DOHH2 (cell line): ENCODE measurements at regions not wholly inside any gene's neighbourhood (a gene's known extent, or its start where the extent isn't known, plus 50 kb on each side); places are given as distances from the start of the nearest gene placed in this dataset.

ENCODE experiments used
- H3F3A ChIP-seq: fragments of 200-600 bp; sonication (generic), shearing (Covaris generic); 2 replicates; pipeline ENCODE4 v1.6.0; 2016; ENCODE audit warnings: antibody characterized with exemption, mild to moderate bottlenecking; ENCODE audit not compliant: control insufficient read depth, insufficient read depth
- H3K27ac ChIP-seq: fragments of 200-600 bp; sonication (generic); 2 replicates; pipeline ENCODE4 v1.5.1; 2014; ENCODE audit warnings: low read depth, mild to moderate bottlenecking, low read length, moderate library complexity
- H3K27me3 ChIP-seq: fragments of 200-600 bp; sonication (generic); 2 replicates; pipeline ENCODE4 v1.6.1; 2014; ENCODE audit warnings: mild to moderate bottlenecking, low read length, mixed read lengths; ENCODE audit not compliant: control insufficient read depth
- H3K36me3 ChIP-seq: fragments of 200-600 bp; sonication (generic); 2 replicates; pipeline ENCODE4 v1.6.1; 2014; ENCODE audit warnings: mild to moderate bottlenecking, low read length, moderate library complexity, mixed read lengths; ENCODE audit not compliant: control insufficient read depth
- H3K4me1 ChIP-seq: fragments of 200-600 bp; sonication (generic); 2 replicates; pipeline ENCODE4 v1.6.1; 2014; ENCODE audit warnings: mild to moderate bottlenecking, low read length, mixed read lengths; ENCODE audit not compliant: control insufficient read depth
- H3K4me2 ChIP-seq: fragments of 200-600 bp; sonication (generic); 2 replicates; pipeline ENCODE4 v1.6.0; 2014; ENCODE audit warnings: mild to moderate bottlenecking, low read length, moderate library complexity
- H3K4me3 ChIP-seq: fragments of 200-600 bp; sonication (generic); 2 replicates; pipeline ENCODE4 v1.5.1; 2014; ENCODE audit warnings: mild to moderate bottlenecking, low read length, mixed read lengths
- H3K79me2 ChIP-seq: fragments of 200-600 bp; sonication (generic); 2 replicates; pipeline ENCODE4 v1.6.1; 2014; ENCODE audit warnings: mild to moderate bottlenecking, low read length, mixed read lengths; ENCODE audit not compliant: control insufficient read depth
- H3K9me2 ChIP-seq: fragments of 200-600 bp; sonication (generic); replicated peaks from 2 replicates; pipeline ENCODE4 v1.6.1; 2014; ENCODE audit warnings: mild to moderate bottlenecking, low read length, mixed read lengths; ENCODE audit not compliant: control insufficient read depth
- H3K9me3 ChIP-seq: fragments of 200-600 bp; sonication (generic); 2 replicates; pipeline ENCODE4 v1.6.1; 2014; ENCODE audit warnings: antibody characterized with exemption, low read length, mixed read lengths; ENCODE audit not compliant: control insufficient read depth, insufficient read depth
- H4K20me1 ChIP-seq: fragments of 200-600 bp; sonication (generic); 2 replicates; pipeline ENCODE4 v1.6.0; 2014; ENCODE audit warnings: low read depth, mild to moderate bottlenecking, antibody characterized with exemption, low read length, moderate library complexity; ENCODE audit not compliant: control insufficient read depth, insufficient read depth
- EZH2phosphoT487 ChIP-seq: fragments of 200-600 bp; sonication (generic); IDR thresholded peaks from 2 replicates; pipeline ENCODE4 v1.6.1; 2017; ENCODE audit warnings: borderline replicate concordance, mild to moderate bottlenecking, antibody characterized with exemption, low read length, moderate library complexity, mixed read lengths
- TF ChIP-seq, protein P1 (sequence below): fragments of 200-600 bp; sonication (generic); IDR thresholded peaks from one replicate; pipeline ENCODE4 v1.5.1; 2014; ENCODE audit warnings: antibody characterized with exemption, mild to moderate bottlenecking, low read depth, low read length; ENCODE audit not compliant: poor library complexity, severe bottlenecking

DNA sequence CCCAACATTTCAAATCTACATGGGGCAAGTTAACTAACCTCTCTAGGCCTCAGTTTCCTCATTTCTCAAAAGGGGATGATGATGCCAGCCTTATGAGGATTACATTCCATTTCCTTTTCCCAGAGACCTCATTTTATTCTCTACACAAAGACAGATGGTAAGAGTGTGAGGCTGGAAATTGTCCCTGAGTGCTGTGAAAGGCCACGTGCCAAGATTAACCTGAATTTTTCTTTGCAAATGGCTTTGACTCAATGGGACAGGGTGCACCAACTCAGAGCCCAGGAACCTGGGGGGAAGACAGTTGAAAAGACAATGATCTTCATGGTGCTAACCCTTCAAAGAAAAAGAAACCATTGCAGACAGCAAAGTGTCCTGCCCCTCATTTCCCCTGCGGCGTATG is 332.8 kb downstream of the TMEM114 start:
- H3F3A ChIP-seq = no peaks in the 10 kb centered on the region

DNA sequence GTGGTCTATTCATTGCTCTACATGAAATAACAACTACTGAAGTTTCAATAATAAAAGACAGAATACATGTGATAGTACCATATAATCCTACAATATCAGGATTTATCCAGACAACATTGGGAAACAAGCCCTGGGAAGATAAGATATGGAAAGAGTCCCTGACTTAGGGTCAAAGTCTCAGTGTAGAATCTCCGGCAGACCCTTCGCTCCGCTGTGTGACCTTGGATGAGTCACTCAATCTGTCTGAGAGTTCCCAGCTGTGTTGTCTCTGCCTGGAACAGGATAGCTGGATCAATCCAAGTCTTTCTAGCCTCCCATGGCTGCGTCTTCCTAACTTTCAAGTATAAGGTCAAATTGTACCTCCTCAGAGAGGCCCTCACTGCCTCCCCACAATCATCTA is 335.9 kb downstream of the TMEM114 start:
- Histone ChIP-seq H3K36me3 (no peaks in the 10 kb centered on the region), H3K4me3 (no peak overlapping the region), H4K20me1 (no peaks in the 10 kb centered on the region), H3K9me2 (no peaks in the 10 kb centered on the region), H3K9me3 (no peaks in the 10 kb centered on the region), H3F3A (no peaks in the 10 kb centered on the region), H3K27me3 (no peaks in the 10 kb centered on the region), H3K4me2 (no peak overlapping the region), H3K27ac (no peak overlapping the region), H3K4me1 (no peaks in the 10 kb centered on the region), H3K79me2 (no peaks in the 10 kb centered on the region)
- no peak for TF ChIP-seq EZH2phosphoT487
- TF ChIP-seq, protein P1, sequence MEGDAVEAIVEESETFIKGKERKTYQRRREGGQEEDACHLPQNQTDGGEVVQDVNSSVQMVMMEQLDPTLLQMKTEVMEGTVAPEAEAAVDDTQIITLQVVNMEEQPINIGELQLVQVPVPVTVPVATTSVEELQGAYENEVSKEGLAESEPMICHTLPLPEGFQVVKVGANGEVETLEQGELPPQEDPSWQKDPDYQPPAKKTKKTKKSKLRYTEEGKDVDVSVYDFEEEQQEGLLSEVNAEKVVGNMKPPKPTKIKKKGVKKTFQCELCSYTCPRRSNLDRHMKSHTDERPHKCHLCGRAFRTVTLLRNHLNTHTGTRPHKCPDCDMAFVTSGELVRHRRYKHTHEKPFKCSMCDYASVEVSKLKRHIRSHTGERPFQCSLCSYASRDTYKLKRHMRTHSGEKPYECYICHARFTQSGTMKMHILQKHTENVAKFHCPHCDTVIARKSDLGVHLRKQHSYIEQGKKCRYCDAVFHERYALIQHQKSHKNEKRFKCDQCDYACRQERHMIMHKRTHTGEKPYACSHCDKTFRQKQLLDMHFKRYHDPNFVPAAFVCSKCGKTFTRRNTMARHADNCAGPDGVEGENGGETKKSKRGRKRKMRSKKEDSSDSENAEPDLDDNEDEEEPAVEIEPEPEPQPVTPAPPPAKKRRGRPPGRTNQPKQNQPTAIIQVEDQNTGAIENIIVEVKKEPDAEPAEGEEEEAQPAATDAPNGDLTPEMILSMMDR = no peak

More for the DNA sequence above, 332.8 kb downstream of the TMEM114 start:
- TF ChIP-seq, protein P1 = no peak
- Histone ChIP-seq H3K9me3 (no peaks in the 10 kb centered on the region), H3K9me2 (no peaks in the 10 kb centered on the region), H3K27ac (no peak overlapping the region), H3K4me3 (no peak overlapping the region), H3K4me2 (no peak overlapping the region), H3K27me3 (no peaks in the 10 kb centered on the region), H3K4me1 (no peaks in the 10 kb centered on the region), H3K79me2 (no peaks in the 10 kb centered on the region), H3K36me3 (no peaks in the 10 kb centered on the region), H4K20me1 (no peaks in the 10 kb centered on the region)

DNA sequence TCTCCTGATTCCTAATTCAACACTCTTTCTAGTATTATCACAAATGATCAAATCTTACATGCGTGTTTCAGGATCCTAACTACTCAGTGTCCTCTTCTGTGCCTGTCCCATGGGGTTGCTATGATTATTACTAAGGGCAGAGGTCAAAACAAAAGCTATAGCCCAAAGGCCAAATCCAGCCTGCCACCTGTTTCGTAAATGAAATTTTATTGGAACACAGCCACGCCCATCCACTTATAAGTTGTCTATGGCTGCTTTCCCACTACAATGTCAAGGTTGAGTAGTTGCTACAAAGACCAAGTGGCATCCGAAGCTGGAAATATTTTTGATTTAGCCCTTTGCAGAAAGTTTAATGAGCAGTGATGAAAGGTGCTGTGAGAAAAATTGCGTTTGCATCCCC is 336.6 kb downstream of the TMEM114 start:
- Histone ChIP-seq H3F3A (no peaks in the 10 kb centered on the region), H3K79me2 (no peaks in the 10 kb centered on the region), H3K27me3 (no peaks in the 10 kb centered on the region), H3K4me1 (no peaks in the 10 kb centered on the region), H3K9me3 (no peaks in the 10 kb centered on the region), H3K36me3 (no peaks in the 10 kb centered on the region), H3K4me3 (no peak overlapping the region), H3K27ac (no peak overlapping the region), H3K4me2 (no peak overlapping the region), H3K9me2 (no peaks in the 10 kb centered on the region), H4K20me1 (no peaks in the 10 kb centered on the region)
- TF ChIP-seq EZH2phosphoT487 = no peak
- TF ChIP-seq, protein P1 = no peak

DNA sequence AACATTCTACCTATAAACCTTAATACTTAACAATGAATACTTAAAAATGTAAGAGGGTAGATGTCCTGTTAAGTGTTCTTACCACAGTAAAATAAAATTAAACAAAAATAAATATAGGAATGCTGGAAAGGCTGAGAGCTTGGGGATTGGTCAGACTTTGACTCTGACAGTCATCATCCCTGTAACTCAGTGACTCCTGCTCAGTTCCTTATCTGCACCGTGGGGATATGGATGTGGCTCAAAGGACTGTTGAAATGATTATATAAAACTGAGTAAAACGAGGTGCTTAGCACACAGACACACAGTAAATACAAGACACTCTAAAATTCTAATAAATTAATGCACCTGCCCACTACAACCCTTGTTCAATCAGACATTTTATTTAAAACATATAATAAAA is 338.6 kb downstream of the TMEM114 start:
- Histone ChIP-seq H3K36me3 (no peaks in the 10 kb centered on the region), H3K4me3 (no peak overlapping the region), H3K27me3 (no peaks in the 10 kb centered on the region), H3K9me3 (no peaks in the 10 kb centered on the region), H3F3A (no peaks in the 10 kb centered on the region), H3K4me2 (no peak overlapping the region), H3K79me2 (no peaks in the 10 kb centered on the region), H3K27ac (no peak overlapping the region), H4K20me1 (no peaks in the 10 kb centered on the region), H3K4me1 (no peaks in the 10 kb centered on the region), H3K9me2 (no peaks in the 10 kb centered on the region)
- TF ChIP-seq, protein P1 = no peak
- no peak for TF ChIP-seq EZH2phosphoT487
